WI38 (cell line): ENCODE measurements at regions not wholly inside any gene's neighbourhood (a gene's known extent, or its start where the extent isn't known, plus 50 kb on each side); places are given as distances from the start of the nearest gene placed in this dataset.

ENCODE experiments used
- H3K4me3 ChIP-seq: 2 replicates; pipeline ENCODE4 v1.5.1; 2011; ENCODE audit warnings: low read depth, mild to moderate bottlenecking, control low read depth, low read length
- CTCF ChIP-seq: IDR thresholded peaks from 2 replicates; pipeline ENCODE4 v1.5.1; 2012; ENCODE audit warnings: low read depth, mild to moderate bottlenecking, control low read depth, low read length

- no peak for TF ChIP-seq CTCF
- H3K4me3 ChIP-seq = no peak overlapping the region
Measured at GRCh38 chr17:33902901-33903449, 352.1 kb upstream of the CCL2 start.

- TF ChIP-seq CTCF = no peak
- no peak overlapping the region for H3K4me3 ChIP-seq
Measured at GRCh38 chr17:33904476-33904875, 350.6 kb upstream of the CCL2 start.

GRCh38 chr17:33905338-33905800 is 349.7 kb upstream of the CCL2 start:
- TF ChIP-seq CTCF = no peak
- H3K4me3 ChIP-seq = no peak overlapping the region

- TF ChIP-seq CTCF = no peak
- H3K4me3 ChIP-seq = no peak overlapping the region
Measured at GRCh38 chr17:33908363-33909064, 346.6 kb upstream of the CCL2 start.

- no peak overlapping the region for H3K4me3 ChIP-seq
- TF ChIP-seq CTCF = no peak
Measured at GRCh38 chr17:33910200-33910857, 344.8 kb upstream of the CCL2 start.

- no peak for TF ChIP-seq CTCF
- no peak overlapping the region for H3K4me3 ChIP-seq
Measured at GRCh38 chr17:33914125-33914524, 341.0 kb upstream of the CCL2 start.

GRCh38 chr17:33922971-33923370 is 332.1 kb upstream of the CCL2 start:
- H3K4me3 ChIP-seq = no peak overlapping the region
- no peak for TF ChIP-seq CTCF
